Lung (tissue), 11 donors: ENCODE measurements at regions not wholly inside any gene's neighbourhood (a gene's known extent, or its start where the extent isn't known, plus 50 kb on each side); places are given as distances from the start of the nearest gene placed in this dataset.

ENCODE experiments used
- ATAC-seq: fragments of 200-7000 bp; cut with Tn5 transposase; one replicate; pipeline ENCODE4 v1.9.1; 2020; ENCODE audit warnings: moderate number of reproducible peaks; ENCODE audit not compliant: insufficient read depth, low FRiP score
- DNase-seq, 3 donors: peaks; one replicate each; pipeline ENCODE4 v3.0.0-alpha.2; 2013 to 2017
- H3K27ac ChIP-seq, 2 donors: one replicate each; pipeline ENCODE4 v1.5.1; 2013; ENCODE audit warnings: mild to moderate bottlenecking in 2 of 2, moderate library complexity in 2 of 2, control low read depth in 1 of 2, inconsistent platforms in 1 of 2, low read depth in 1 of 2, low read length in 1 of 2
- H3K27me3 ChIP-seq, 3 donors: one replicate each; pipeline ENCODE4 v1.5.1; 2013; ENCODE audit warnings: low read length in 2 of 3; ENCODE audit not compliant: control insufficient read depth in 3 of 3, insufficient read depth in 3 of 3
- H3K36me3 ChIP-seq, 4 donors: one replicate each; pipeline ENCODE4 v1.5.1; 2013; ENCODE audit warnings: low read length in 4 of 4, mild to moderate bottlenecking in 1 of 4, moderate library complexity in 1 of 4; ENCODE audit not compliant: control insufficient read depth in 4 of 4, insufficient read depth in 4 of 4
- H3K4me1 ChIP-seq, 5 donors: one replicate each; pipeline ENCODE4 v1.5.1; 2013; ENCODE audit warnings: low read length in 5 of 5, mild to moderate bottlenecking in 2 of 5, moderate library complexity in 1 of 5; ENCODE audit not compliant: control insufficient read depth in 5 of 5, insufficient read depth in 5 of 5
- H3K4me3 ChIP-seq: one replicate; pipeline ENCODE4 v1.5.1; 2013; ENCODE audit warnings: mild to moderate bottlenecking, control low read depth, moderate library complexity
- H3K9ac ChIP-seq, 2 donors: one replicate each; pipeline ENCODE4 v1.5.1; 2013; ENCODE audit warnings: low read length in 2 of 2, control low read depth in 1 of 2; ENCODE audit not compliant: insufficient read depth in 1 of 2
- H3K9me3 ChIP-seq, 4 donors: one replicate each; pipeline ENCODE4 v1.5.1; 2013; ENCODE audit warnings: low read length in 3 of 4, mild to moderate bottlenecking in 1 of 4, moderate library complexity in 1 of 4; ENCODE audit not compliant: control insufficient read depth in 4 of 4, insufficient read depth in 3 of 4
- WGBS, 2 donors: extraction: QIAGEN DNeasy Blood & Tissue Kit; methylation state at CpG; one replicate each; pipeline ENCODE4 v1.1.7; 2013; 5-methylcytosine and 5-hydroxymethylcytosine counted together
- TF ChIP-seq, protein P1 (sequence below): IDR thresholded peaks from 2 replicates; pipeline ENCODE4 v1.5.1; 2012; ENCODE audit warnings: mild to moderate bottlenecking; ENCODE audit errors: control extremely low read depth, extremely low read depth
- donor health status: control.
- donor health status: control.
- donor health status: Bipolar disorder and iron deficiency.
- donor health status: healthy.
- donor health status: DM: yes; HTN: yes; CAD: no.

DNA sequence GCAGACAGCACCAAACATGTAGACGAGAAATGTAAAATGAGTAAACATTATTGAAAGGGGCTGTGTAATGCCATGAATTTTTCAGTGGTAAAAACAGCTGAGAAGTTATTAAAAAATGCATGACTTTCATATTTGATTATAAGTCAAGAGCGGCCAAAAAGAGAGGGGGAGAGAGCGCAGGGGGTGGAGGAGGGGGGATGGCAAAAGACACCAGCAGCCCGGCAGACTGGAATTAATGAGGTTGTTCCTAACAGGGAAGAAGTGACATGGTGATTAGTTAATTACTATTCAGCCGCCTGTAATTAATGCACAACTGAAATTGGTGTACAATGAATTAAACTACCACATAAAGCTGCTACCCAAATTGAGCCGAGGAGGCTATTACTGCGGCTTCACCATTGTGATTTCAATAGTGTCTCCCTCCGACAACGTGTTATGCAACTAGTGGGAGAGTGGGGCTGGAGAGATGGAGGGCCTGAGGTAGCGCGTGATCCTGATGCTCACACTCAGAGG, 89.1 kb upstream of the VSTM2B start:
- no peaks in the 10 kb centered on the region for H3K36me3 ChIP-seq
- peaks cover 0 to 3% (median 0%) of the 10 kb centered on the region in 3 donors for H3K27me3 ChIP-seq
- H3K9me3 ChIP-seq, result peaks cover 0 to 22% (median under 1%) of the 10 kb centered on the region in 4 donors
- no peak overlapping the region for H3K4me3 ChIP-seq
- 83 to 92% methylated on average over 11 of the region's 11 CpGs for WGBS, 2 donors
- ATAC-seq (no peak), DNase-seq (no peak)
- TF ChIP-seq, protein P1, sequence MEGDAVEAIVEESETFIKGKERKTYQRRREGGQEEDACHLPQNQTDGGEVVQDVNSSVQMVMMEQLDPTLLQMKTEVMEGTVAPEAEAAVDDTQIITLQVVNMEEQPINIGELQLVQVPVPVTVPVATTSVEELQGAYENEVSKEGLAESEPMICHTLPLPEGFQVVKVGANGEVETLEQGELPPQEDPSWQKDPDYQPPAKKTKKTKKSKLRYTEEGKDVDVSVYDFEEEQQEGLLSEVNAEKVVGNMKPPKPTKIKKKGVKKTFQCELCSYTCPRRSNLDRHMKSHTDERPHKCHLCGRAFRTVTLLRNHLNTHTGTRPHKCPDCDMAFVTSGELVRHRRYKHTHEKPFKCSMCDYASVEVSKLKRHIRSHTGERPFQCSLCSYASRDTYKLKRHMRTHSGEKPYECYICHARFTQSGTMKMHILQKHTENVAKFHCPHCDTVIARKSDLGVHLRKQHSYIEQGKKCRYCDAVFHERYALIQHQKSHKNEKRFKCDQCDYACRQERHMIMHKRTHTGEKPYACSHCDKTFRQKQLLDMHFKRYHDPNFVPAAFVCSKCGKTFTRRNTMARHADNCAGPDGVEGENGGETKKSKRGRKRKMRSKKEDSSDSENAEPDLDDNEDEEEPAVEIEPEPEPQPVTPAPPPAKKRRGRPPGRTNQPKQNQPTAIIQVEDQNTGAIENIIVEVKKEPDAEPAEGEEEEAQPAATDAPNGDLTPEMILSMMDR, result no peak
- H3K9ac ChIP-seq, result no peak overlapping the region
- H3K27ac ChIP-seq, result no peak overlapping the region
- H3K4me1 ChIP-seq, result no peaks in the 10 kb centered on the region

DNA sequence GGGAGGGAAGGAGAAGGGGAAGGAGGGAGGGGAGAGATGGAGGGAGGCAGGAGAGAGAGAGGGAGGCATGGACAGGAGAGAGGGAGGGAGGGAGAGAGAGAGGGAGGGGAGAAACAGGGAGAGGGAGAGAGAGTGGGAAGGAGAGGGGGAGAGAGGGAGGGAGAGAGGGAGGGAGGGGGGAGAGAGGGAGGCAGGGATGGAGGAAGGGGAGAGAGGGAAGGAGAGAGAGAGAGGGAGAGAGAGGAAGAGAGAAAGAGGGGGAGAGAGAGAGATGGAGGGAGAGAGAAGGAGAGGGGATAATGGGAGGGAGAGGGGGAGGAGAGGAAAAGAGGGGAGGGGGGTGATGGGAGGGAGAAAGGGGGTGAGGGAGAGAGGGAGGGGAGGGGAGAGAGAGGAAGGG, 86.8 kb upstream of the VSTM2B start:
- TF ChIP-seq, protein P1, result no peak
- no peak for DNase-seq
- no peaks in the 10 kb centered on the region for H3K4me1 ChIP-seq
- H3K27me3 ChIP-seq, result no peaks in the 10 kb centered on the region
- peaks cover 0 to 28% (median under 1%) of the 10 kb centered on the region in 4 donors for H3K9me3 ChIP-seq
- no peak overlapping the region for H3K27ac ChIP-seq
- no peak overlapping the region for H3K9ac ChIP-seq
- no peak for ATAC-seq
- no peak overlapping the region for H3K4me3 ChIP-seq
- H3K36me3 ChIP-seq, result no peaks in the 10 kb centered on the region

DNA sequence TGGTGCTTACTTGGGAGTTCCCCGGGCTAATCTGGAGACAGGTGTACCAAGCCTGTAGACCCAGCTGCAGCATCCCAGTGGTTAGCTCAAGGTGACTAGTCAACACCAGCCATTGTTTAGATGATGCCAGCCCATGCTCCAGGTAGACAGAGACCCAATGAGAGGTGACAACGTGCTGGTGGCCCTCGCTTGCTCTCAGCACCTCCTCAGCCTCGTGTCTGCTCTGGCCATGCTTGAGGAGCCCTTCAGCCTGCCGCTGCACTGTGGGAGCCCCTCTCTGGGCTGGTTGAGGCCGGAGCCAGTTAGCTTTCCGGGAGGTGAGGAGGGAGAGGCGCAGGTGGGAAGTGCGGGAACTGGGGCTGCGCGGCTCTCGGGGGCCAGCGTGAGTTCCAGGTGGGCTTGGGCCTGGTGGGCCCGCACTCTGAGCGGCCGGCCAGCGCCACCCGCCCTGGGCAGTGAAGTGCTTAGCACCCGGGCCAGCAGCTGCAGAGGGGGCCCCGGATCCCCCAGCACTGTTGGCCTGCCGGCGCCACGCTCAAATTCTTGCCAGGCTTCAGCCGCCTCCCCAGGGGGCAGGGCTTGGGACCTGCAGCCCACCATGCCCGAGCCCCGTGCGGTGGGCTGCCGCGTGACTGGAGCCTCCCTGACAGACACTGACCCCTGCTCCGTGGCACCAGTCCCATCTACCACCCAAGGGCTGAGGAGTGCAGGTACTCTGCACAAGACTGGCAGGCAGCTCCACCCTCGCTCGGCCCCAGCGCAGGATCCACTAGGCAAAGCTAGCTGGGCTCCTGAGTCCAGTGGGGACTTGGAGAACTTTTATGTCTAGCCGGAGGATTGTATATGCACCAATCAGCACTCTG, 85.9 kb upstream of the VSTM2B start:
- Histone ChIP-seq H3K9ac (no peak overlapping the region), H3K27ac (no peak overlapping the region), H3K4me3 (no peak overlapping the region), H3K27me3 (peaks cover 0 to 1% (median 0%) of the 10 kb centered on the region in 3 donors), H3K4me1 (no peaks in the 10 kb centered on the region), H3K36me3 (no peaks in the 10 kb centered on the region), H3K9me3 (peaks cover 0 to 30% (median under 1%) of the 10 kb centered on the region in 4 donors)
- TF ChIP-seq, protein P1, result no peak
- ATAC-seq (no peak), DNase-seq (no peak)
- 87 to 88% methylated on average over 34 of the region's 34 CpGs for WGBS, 2 donors
